SJSA1 (cell line): ENCODE measurements at regions not wholly inside any gene's neighbourhood (a gene's known extent, or its start where the extent isn't known, plus 50 kb on each side); places are given as distances from the start of the nearest gene placed in this dataset.

Experiments used
- DNase-seq, 2 experiments: peaks; one replicate each; pipeline ENCODE4 v3.0.0-alpha.2; 2015 to 2020; ENCODE audit warnings: low spot score in 2 of 2, low read depth in 1 of 2
- H3K27ac ChIP-seq: fragments of 250-450 bp; sonication (Bioruptor Pico); 2 replicates; pipeline ENCODE4 v1.5.1; 2020; ENCODE audit warnings: mild to moderate bottlenecking, moderate library complexity
- H3K27me3 ChIP-seq: fragments of 250-450 bp; sonication (Bioruptor Pico); replicated peaks from 2 replicates; pipeline ENCODE4 v1.5.1; 2020; ENCODE audit warnings: mild to moderate bottlenecking, moderate library complexity
- H3K36me3 ChIP-seq: fragments of 250-450 bp; sonication (Bioruptor Pico); 2 replicates; pipeline ENCODE4 v1.5.1; 2020; ENCODE audit warnings: mild to moderate bottlenecking
- H3K4me1 ChIP-seq: fragments of 250-450 bp; sonication (Bioruptor Pico); replicated peaks from 2 replicates; pipeline ENCODE4 v1.6.1; 2021; ENCODE audit warnings: mild to moderate bottlenecking
- H3K4me3 ChIP-seq: fragments of 250-450 bp; sonication (Bioruptor Pico); 2 replicates; pipeline ENCODE4 v1.5.1; 2020; ENCODE audit warnings: mild to moderate bottlenecking
- H3K9me3 ChIP-seq: fragments of 250-450 bp; sonication (Bioruptor Pico); replicated peaks from 2 replicates; pipeline ENCODE4 v1.5.1; 2020; ENCODE audit warnings: mild to moderate bottlenecking

DNA sequence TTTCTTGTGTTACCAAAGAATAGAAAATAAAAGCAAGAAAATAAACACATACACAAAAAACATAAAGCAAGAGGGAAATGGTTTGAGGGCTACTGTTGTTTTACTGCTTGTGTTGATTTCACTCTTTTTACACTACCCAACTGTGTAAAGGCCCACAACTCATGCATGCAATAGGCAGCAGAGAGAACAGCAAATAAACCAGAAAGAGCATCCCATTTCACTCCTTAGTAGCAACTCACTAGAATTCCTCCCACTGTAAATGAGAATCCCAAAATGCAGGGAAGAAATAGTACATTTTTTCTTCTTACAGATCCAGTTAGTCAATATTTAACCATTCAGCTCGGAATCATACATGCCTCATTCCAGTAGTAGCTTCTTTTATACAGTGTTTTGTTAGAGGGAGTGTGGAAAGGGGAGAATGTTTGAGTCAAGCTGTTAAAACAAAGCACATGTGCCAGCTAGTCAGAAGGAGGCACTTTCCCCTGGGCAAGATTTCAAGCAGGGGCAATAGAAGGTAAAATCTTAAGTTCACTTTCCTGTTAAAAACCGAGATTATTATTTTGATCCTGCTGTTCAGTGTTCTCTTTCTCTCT is 147.2 kb upstream of the FAM98A start:
- H3K4me3 ChIP-seq, result no peak overlapping the region
- H3K27me3 ChIP-seq, result no peaks in the 10 kb centered on the region
- 0 out of 2 replicates have a peak, but pooled peaks cover 3% of the 10 kb centered on the region for H3K9me3 ChIP-seq
- no peak for DNase-seq
- no peak overlapping the region for H3K27ac ChIP-seq
- no peaks in the 10 kb centered on the region for H3K36me3 ChIP-seq
- no peaks in the 10 kb centered on the region for H3K4me1 ChIP-seq

DNA sequence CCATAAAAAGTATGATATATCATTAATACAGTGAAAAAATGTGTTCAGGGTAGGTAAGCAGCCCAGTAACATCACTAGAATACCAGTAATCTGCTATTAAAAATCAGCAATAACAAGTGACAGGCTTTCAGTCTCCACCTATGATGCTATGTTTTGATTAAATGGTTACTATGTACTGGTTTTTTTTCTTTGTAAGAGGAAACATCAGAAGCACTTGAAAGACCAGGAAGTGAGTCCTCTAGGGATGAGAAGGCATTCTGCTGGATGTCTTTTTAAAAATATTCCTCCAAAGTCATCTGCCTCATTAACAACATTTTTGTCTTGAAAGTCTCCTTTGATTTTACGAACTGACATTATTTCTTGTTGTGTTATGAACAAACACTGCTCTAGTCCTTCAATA is 136.0 kb upstream of the FAM98A start:
- DNase-seq, result no peak
- H3K27me3 ChIP-seq, result no peaks in the 10 kb centered on the region
- no peaks in the 10 kb centered on the region for H3K4me1 ChIP-seq
- H3K36me3 ChIP-seq, result no peaks in the 10 kb centered on the region
- H3K27ac ChIP-seq, result no peak overlapping the region
- H3K9me3 ChIP-seq, result no peaks in the 10 kb centered on the region
- no peak overlapping the region for H3K4me3 ChIP-seq

DNA sequence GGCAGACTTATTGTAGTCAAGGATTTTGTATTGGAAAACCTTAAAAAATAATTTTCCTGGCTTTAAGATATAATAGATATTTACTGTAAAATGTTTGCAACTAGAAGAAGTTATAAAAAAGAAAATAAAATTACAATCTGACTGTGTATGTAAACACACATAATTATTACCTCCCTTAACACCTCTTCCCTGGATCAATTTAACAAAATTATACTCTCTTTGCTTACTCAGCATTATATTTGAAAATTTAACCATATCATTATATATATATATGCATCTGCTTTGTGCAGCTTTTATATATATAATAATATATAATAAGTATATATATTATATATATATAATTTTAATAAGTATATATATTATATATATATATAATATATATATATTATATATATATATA is 131.7 kb upstream of the FAM98A start:
- H3K36me3 ChIP-seq, result no peaks in the 10 kb centered on the region
- no peaks in the 10 kb centered on the region for H3K9me3 ChIP-seq
- no peak overlapping the region for H3K27ac ChIP-seq
- H3K27me3 ChIP-seq, result no peaks in the 10 kb centered on the region
- H3K4me1 ChIP-seq, result no peaks in the 10 kb centered on the region
- no peak for DNase-seq
- H3K4me3 ChIP-seq, result no peak overlapping the region

DNA sequence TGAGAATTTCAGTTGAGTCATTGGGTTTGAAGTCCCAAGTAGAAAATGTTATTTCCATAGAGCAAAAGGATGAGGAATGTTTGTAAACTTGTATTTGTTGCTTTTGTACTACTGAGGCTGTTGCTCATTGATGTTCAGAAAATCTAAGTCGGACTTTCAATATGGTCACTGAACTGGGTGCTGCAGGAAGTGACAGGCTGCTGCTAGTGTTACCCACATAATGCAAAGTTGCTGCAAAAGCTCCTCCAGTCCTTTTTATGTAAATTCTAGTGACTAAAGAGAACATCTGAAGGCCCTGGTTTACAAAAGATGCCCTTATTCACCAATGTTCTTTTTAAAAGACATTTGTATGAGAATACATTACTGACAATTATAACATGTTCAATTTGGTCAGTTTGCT is 131.1 kb upstream of the FAM98A start:
- H3K4me1 ChIP-seq, result no peaks in the 10 kb centered on the region
- no peaks in the 10 kb centered on the region for H3K27me3 ChIP-seq
- DNase-seq, result no peak
- H3K9me3 ChIP-seq, result no peaks in the 10 kb centered on the region
- no peak overlapping the region for H3K4me3 ChIP-seq
- no peaks in the 10 kb centered on the region for H3K36me3 ChIP-seq
- H3K27ac ChIP-seq, result no peak overlapping the region

DNA sequence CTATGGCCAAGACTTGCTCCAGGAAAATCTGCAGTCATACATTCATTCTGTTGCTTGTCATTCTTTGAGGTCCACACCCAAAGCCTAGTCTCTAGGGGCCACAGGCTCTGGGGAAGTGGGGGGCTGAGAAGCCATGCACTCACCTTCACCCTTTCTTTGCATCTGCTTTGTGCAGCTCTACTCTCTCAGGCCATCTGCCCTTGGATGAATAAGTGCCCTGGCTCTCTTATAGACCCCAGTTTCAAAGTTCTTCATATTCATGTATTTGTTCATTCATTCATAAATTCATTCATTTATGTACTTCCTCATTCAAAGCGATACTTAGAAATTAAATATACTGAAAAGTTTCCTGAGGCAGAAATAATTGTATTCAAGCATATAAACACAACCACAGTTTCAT is 130.3 kb upstream of the FAM98A start:
- H3K27ac ChIP-seq, result no peak overlapping the region
- no peaks in the 10 kb centered on the region for H3K27me3 ChIP-seq
- no peaks in the 10 kb centered on the region for H3K9me3 ChIP-seq
- no peaks in the 10 kb centered on the region for H3K36me3 ChIP-seq
- DNase-seq, result no peak
- no peaks in the 10 kb centered on the region for H3K4me1 ChIP-seq
- no peak overlapping the region for H3K4me3 ChIP-seq

DNA sequence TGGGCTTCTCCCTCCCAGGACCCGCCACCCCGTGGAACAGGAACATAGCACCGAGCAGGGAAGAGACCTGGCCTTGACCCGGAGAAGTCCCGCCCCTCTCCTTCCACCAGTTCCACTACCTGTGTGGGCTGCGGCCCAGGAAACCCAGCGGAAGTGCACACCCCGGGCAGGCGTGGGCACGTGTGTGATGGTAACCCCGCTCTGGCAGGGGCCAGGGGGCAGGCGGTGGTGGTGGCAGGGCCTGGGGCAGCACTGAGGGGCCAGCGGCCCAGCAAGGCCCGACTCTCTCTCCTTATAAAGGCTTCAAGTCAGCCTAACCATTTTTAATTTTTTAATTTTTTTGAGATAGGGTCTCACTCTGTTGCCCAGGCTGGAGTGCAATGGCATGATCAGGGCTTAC is 129.0 kb upstream of the FAM98A start:
- H3K9me3 ChIP-seq, result no peaks in the 10 kb centered on the region
- no peak for DNase-seq
- no peak overlapping the region for H3K27ac ChIP-seq
- no peak overlapping the region for H3K4me3 ChIP-seq
- no peaks in the 10 kb centered on the region for H3K36me3 ChIP-seq
- H3K27me3 ChIP-seq, result no peaks in the 10 kb centered on the region
- no peaks in the 10 kb centered on the region for H3K4me1 ChIP-seq

DNA sequence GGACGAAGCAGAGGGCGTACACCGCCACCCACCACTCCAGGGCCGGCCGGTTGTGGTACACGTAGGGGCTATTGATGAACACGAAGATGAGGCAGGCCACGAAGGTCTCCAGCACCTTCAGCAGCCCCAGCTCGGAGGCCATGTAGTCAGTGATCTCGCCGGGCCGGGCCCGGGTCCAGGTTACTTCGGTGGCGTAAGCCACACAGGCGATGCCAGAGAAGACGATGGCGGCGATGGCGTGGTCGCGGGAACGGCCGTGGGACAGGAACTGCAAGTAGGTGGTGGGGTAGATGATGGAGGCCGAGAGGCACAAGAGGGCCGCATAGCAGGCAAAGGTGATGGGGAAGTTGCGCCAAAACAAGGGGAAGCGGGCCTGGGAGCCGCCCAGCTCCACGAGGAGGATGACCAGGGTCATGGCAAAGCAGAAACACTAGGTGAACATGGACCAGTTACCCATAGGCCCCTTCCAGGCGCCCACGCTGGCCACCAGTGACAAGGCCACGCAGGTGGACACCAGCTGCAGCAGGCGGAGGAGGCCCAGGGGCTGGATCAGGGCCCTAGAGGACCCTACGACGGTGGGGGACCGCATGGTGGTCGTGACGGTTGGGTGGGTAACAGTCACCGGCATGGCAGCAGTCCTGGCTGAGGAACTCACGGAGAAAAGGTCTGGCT is 128.4 kb upstream of the FAM98A start:
- no peak overlapping the region for H3K27ac ChIP-seq
- no peak overlapping the region for H3K4me3 ChIP-seq
- H3K4me1 ChIP-seq, result no peaks in the 10 kb centered on the region
- no peaks in the 10 kb centered on the region for H3K9me3 ChIP-seq
- no peaks in the 10 kb centered on the region for H3K36me3 ChIP-seq
- H3K27me3 ChIP-seq, result no peaks in the 10 kb centered on the region
- DNase-seq, result peak in 1 of 2 experiments; percentile 42

DNA sequence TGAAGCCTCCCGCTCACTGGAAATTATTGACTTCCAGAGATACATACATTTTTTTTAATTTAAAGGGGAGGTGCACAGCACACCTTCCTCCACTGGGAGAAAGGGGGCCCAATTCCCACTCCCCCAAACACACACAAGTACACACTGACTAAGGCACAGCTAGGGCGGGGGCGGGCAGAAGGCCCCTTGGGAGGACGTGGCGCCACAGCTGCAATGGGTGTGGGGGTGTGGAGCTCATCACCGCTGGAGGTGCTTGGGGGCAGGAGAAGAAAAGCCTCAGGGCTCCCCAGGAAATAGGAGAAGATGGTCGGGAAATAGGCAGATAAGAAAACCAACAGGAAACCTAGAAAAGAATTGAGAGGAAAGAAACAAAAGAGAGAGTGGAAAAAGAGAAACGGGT is 127.3 kb upstream of the FAM98A start:
- no peak overlapping the region for H3K4me3 ChIP-seq
- DNase-seq, result no peak
- no peaks in the 10 kb centered on the region for H3K36me3 ChIP-seq
- no peaks in the 10 kb centered on the region for H3K4me1 ChIP-seq
- no peak overlapping the region for H3K27ac ChIP-seq
- no peaks in the 10 kb centered on the region for H3K9me3 ChIP-seq
- H3K27me3 ChIP-seq, result no peaks in the 10 kb centered on the region

DNA sequence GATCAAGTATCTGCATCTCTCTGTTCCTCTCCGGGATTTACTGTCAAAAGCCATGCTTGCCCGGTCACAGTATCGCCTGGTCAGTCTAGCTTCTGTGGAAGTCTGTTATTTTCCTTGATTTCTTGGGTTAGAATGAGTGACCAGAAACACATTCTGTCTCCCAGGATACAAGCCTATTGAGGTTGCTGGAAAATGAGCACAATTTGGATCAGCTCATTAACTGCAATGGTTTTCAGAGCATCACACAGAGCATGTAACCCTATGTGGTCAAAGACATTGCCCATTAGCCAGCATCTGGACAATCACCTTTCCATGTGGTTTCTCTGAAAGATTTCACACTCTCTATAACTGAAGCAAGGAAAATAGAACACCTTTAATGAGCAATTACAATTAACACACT is 124.2 kb upstream of the FAM98A start:
- Histone ChIP-seq H3K9me3 (no peaks in the 10 kb centered on the region), H3K4me1 (no peaks in the 10 kb centered on the region), H3K27ac (no peak overlapping the region), H3K36me3 (no peaks in the 10 kb centered on the region), H3K4me3 (no peak overlapping the region), H3K27me3 (no peaks in the 10 kb centered on the region)
- DNase-seq, result no peak

DNA sequence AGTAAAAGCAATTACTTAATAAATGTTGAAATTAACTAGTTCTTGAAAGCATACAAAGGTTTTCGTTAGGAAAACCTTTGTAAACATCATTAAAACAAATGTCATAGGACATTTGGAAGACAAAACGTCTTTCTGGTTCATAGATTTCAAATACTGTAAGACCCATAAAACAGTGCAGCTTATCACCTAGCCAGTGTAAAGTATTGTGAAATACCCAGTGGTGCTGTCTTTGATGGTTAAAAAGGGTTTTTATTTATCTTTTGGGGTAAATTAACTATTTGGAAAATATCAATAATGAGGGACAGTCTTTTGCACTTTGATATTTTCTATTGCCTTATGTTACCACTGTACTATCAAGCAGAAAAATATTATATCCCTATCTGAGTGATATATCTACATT is 120.0 kb upstream of the FAM98A start:
- Histone ChIP-seq H3K27ac (no peak overlapping the region), H3K4me3 (no peak overlapping the region), H3K27me3 (no peaks in the 10 kb centered on the region), H3K9me3 (no peaks in the 10 kb centered on the region), H3K4me1 (no peaks in the 10 kb centered on the region), H3K36me3 (no peaks in the 10 kb centered on the region)
- no peak for DNase-seq

DNA sequence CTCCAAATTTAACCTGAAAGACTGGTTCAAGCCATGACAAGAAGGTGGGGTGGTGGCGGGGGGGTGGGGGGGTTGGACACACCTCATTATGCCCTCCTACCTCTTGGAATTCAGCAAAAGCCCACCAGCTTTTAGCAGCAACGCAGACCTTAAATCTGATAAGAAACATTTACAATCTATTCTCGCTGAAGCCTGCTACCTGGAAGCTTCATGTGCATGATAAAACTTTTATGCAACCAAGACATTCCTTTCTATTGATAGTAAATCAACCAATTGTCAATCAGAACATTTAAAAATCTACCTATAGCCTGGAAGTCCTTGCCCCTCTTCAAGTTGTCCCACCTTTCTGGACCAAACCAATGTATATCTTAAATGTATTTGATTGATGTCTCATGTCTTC is 113.6 kb upstream of the FAM98A start:
- Histone ChIP-seq H3K27ac (no peak overlapping the region), H3K9me3 (no peaks in the 10 kb centered on the region), H3K36me3 (no peaks in the 10 kb centered on the region), H3K27me3 (no peaks in the 10 kb centered on the region), H3K4me1 (peaks cover 4% of the 10 kb centered on the region; the same call in 1 of the 2 replicates), H3K4me3 (no peak overlapping the region)
- DNase-seq, result no peak

DNA sequence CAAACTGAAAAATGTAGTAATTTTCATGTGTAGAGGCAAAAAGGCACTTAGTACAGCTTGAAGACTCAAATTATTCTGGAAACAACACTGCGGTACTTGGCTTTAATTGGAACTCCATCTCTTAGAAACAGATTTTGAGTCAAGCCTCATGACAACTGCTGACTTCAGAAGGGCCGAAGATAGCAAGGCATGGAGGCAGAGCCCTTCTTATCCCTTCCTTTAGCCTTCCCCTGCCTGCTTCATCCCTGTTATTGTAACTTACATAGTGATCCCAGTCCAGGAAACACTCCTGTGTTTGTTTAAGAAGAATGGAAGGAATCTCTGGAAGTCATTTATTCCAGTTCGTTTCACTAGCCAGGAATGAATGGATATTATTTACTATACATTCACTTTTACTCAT is 110.9 kb upstream of the FAM98A start:
- no peaks in the 10 kb centered on the region for H3K27me3 ChIP-seq
- no peaks in the 10 kb centered on the region for H3K36me3 ChIP-seq
- H3K27ac ChIP-seq, result no peak overlapping the region
- peak in 1 of 2 experiments; percentile 18 for DNase-seq
- no peaks in the 10 kb centered on the region for H3K9me3 ChIP-seq
- no peak overlapping the region for H3K4me3 ChIP-seq
- H3K4me1 ChIP-seq, result peaks cover 4% of the 10 kb centered on the region

DNA sequence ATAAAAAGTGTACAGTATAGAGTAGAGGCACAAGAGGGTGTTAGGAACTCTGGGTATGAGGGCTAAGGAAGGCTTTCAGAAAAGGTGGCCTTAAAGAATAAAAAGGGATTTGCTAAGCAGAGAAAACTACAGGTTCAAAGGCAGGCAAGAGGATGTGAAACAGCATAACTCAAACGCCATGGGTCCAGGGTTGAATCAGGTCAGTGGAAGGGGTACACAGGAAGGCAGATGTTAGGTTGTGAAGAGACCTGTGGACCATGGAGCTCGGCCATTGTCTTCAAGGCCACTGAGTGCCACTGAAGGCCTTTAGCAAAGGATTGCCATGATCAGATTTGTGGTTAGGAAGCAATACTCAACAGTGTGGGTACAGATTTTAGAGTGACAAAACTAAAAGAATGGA is 108.2 kb upstream of the FAM98A start:
- Histone ChIP-seq H3K4me3 (no peak overlapping the region), H3K27me3 (no peaks in the 10 kb centered on the region)

DNA sequence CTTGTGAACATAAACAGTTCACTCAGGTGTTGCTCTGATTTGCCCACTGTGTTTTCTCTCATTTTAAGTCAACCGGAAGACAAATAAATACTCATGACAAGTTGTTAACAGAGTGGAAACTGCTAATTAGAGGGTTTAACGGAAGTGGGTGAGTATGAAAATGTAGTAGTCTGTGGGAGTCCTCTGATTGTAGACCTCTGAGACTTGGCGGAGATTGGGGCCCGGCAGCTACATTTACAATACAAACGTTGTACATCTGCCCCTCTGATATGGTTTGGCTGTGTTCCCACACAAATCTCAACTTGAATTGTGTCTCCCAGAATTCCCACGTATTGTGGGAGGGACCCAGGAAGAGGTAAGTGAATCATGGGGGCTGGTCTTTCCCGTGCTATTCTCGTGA is 107.3 kb upstream of the FAM98A start:
- Histone ChIP-seq H3K4me3 (no peak overlapping the region), H3K27me3 (no peaks in the 10 kb centered on the region), H3K36me3 (no peaks in the 10 kb centered on the region), H3K4me1 (peaks cover 16% of the 10 kb centered on the region), H3K9me3 (no peaks in the 10 kb centered on the region), H3K27ac (no peak overlapping the region)
- no peak for DNase-seq

More for the DNA sequence above, 108.2 kb upstream of the FAM98A start:
- peaks cover 16% of the 10 kb centered on the region for H3K4me1 ChIP-seq
- no peak for DNase-seq
- no peaks in the 10 kb centered on the region for H3K36me3 ChIP-seq
- H3K9me3 ChIP-seq, result no peaks in the 10 kb centered on the region
- H3K27ac ChIP-seq, result no peak overlapping the region

DNA sequence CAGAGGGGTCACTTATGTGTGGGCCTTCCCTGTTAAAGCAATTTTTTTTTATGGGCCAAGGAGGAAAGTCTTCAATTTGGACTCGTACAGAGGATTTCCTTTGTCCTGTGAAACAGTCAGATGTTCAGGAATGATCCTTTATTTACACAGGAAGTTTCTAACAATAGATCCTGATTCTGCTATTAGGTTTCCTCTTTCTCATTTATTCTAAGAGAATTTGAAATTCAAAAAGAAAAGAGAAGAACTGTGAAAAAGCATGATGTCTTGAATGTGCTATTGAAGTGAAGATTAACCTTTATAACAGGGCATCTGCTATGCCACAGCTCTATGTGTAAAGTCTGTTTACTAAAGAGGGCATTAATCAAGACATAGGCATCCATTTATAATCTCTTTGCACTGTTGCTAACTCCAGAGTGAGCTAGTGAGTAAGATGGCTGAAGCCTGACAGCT is 105.3 kb upstream of the FAM98A start:
- peaks cover 12% of the 10 kb centered on the region for H3K4me1 ChIP-seq
- no peaks in the 10 kb centered on the region for H3K27me3 ChIP-seq

More for the DNA sequence above, 105.3 kb upstream of the FAM98A start:
- no peaks in the 10 kb centered on the region for H3K9me3 ChIP-seq
- H3K27ac ChIP-seq, result 0 out of 2 replicates have a peak overlapping the region, but pooled peaks have one; percentile 10
- DNase-seq, result peak in 1 of 2 experiments; percentile 18
- no peaks in the 10 kb centered on the region for H3K36me3 ChIP-seq
- H3K4me3 ChIP-seq, result no peak overlapping the region
